ENCODE measurements at regions not wholly inside any gene's neighbourhood (a gene's known extent, or its start where the extent isn't known, plus 50 kb on each side); places are given as distances from the start of the nearest gene placed in this dataset.
"Not testable (repeated sequence)": the region's sequence is repeated elsewhere in the genome, so short reads cannot be mapped to it uniquely, and the experiment has no call there.

GRCh38 chr3:139116631-139117030 is 71.9 kb upstream of the PRR23C start:
- DNase-seq = not testable (repeated sequence)

DNA sequence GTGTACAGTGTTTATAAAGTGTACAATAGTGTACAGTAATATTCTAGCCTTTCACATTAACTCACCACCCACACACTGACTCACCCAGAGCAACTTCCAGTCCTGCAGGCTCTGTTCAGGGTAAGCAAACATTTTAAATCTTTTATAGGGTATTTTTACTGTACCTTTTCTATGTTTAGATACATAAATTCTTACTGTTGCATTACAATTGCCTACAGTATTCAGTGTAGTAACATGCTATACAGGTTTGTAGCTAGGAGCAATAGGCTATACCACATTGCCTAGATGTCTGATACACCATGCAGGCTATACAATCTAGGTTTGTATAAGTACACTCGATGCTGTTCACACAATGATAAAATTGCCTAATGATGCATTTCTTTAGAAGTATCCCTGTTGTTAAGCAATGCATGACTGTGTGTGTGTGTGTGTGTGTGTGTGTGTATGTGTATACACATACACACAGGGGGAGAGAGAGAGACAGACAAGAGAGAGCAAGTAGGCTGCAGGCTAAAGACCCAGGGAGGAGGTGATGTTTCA is 72.5 kb upstream of the PRR23C start:
- no peak for DNase-seq

DNA sequence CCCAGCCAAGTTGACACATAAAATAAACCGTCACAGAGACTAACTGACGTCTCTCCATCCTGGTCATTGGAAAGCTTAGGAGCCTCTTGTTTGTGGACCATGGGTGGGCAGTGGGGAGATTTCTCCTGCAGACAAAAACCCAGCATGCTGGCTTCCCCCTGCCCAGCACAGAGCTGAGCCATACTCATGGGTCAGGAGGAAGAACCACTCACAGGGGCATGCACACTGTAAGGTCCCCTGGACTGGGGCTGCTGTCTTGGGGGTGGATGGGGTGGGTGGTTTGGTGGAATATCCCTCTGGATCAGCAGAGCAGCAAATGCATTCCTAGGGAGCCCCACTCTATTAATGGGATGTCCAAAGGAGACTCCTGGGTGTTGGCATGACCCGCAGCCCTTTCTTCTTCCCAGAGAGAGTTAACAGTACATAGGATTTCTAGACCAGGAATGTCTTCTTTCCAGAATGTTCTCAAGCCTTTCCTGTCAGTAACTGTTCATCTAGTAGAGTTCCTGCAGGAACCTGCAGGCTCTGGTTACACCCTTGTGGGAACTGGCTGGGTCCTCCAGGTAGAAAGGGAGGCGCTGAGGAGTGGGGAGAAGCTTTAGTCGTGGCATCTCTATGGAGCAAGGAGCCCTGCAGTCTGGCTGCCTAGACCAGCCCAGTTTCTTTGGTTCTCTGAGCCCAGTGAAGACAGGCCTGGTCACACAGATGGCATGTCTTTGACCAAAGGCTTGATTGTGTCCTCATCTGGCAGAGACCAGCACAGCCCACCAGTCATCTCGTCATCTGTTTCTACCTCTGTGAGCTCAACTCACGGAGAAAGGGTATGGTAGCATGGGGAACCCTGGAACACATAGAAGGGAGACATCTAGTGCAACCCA is 73.4 kb upstream of the PRR23C start:
- DNase-seq = no peak

DNA sequence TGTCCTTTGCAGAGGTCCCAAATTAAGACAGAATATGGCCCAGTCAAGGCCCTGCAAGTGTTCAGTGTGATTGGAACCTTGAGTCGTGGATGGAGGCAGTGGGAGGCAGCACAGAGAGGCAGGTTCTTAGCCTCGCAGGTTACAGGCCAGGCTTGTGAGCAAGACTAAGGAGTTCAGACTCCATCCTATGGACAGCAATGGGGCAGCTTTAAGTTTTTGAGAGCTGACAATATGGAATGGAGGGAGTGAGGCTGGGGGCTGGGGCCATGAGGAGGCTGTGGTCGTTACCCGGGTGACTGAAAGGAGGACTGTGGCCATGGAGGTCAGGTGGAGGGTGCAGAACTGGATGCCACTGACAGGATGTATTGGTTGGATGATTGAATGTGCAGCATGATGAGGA is 74.1 kb upstream of the PRR23C start:
- DNase-seq = no peak

- DNase-seq = no peak
These were observed 74.8 kb upstream of the PRR23C start for GRCh38 chr3:139119331-139120025.

- DNase-seq = peak; percentile 65
These were observed 75.7 kb upstream of the PRR23C start for GRCh38 chr3:139120086-139121056.

DNA sequence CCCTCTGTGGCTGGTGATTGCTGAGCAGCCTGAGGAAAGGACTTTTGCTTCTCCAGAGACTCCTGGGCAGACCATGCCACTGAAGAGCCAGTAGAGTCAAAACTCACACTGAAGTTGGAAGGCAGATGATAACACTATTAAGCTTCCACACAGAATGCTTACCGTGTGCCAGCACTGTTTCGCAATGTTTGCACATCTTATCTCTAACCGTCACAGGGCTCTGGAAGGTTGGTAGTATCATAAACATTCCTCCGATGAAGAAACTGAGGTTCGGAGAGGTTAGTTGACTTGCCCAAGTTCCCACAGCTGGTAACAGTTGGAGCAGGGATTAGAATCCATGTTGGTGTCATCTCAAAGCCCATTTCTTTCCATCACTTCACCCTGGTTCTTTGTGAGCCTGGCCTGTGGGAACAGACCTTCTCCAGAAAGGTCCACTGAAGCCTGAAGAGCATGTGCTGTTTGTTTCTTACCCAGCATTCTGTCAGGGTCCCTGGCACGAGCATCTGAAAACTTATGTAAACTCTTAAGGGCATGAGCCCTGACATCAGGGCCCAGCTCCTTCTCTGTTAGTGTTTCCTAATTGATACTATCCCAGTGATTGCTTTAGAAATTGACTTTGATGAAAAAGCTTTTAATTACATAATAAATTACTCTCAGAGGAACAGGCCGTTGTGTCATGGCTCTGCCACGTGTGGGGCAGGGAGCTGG is 77.0 kb upstream of the PRR23C start:
- no peak for DNase-seq

DNA sequence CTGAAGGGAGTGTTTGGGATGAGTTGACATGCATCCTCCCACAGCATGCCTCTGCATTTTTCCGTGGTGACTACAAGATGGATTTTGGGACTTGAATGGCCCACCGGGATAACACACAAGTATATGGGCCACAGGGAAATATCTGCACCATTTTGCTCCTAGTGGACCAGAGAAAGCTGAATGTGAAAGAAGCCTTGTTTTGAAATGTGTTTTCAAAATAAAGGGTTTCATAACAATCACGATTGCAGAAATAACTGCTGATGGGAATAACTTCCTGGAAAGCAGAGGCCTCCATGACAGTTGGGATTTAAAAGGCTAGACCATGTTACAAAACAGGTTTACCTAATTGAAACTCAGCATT is 77.5 kb upstream of the PRR23C start:
- DNase-seq = peak; percentile 54

GRCh38 chr3:139122612-139123011 is 77.9 kb upstream of the PRR23C start:
- DNase-seq = no peak

- peak; percentile 26 for DNase-seq
These were observed 78.8 kb upstream of the PRR23C start for GRCh38 chr3:139123377-139124095.

- no peak for DNase-seq
These were observed 79.5 kb upstream of the PRR23C start for GRCh38 chr3:139124197-139124596.

- DNase-seq = no peak
These were observed 82.4 kb upstream of the PRR23C start for GRCh38 chr3:139127101-139127500.

DNA sequence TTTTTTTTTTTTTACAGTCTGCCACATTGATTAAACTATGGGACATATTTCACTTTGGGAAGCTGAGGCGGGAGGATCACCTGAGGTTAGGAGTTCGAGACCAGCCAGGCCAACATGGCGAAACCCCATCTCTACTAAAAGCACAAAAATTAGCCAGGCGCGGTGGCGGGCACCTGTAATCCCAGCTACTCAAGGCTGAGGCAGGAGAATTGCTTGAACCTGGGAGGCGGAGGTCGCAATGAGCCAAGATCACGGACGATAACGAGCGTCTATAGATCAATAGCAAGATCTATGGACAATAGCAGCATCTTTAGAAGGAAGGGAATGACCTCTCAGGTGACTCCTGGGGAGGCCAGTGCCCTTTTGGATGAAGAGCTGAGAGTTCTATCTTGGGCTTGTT is 82.9 kb upstream of the PRR23C start:
- DNase-seq = not testable (repeated sequence)

DNA sequence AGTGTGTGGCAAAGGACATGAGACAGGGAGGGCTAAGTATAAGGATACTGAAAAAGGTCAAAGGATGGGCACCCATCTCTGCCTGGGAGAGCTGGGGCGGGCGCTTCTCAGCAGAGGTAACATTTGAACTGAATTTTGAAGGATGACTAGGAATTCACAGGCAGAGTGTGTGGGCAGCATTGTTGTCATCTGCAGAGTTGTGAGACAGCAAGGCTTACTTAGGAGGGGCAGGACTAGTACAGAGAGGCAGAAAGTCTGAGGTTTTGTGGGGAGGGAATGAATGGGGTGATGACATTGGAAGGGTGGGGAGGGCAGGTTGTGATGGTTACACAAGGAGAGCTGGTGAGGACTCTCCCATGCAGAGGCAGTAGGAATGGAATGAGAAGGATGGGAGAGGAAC is 84.1 kb upstream of the PRR23C start:
- DNase-seq = no peak

GRCh38 chr3:139129892-139130291 is 85.2 kb upstream of the PRR23C start:
- no peak for DNase-seq

DNA sequence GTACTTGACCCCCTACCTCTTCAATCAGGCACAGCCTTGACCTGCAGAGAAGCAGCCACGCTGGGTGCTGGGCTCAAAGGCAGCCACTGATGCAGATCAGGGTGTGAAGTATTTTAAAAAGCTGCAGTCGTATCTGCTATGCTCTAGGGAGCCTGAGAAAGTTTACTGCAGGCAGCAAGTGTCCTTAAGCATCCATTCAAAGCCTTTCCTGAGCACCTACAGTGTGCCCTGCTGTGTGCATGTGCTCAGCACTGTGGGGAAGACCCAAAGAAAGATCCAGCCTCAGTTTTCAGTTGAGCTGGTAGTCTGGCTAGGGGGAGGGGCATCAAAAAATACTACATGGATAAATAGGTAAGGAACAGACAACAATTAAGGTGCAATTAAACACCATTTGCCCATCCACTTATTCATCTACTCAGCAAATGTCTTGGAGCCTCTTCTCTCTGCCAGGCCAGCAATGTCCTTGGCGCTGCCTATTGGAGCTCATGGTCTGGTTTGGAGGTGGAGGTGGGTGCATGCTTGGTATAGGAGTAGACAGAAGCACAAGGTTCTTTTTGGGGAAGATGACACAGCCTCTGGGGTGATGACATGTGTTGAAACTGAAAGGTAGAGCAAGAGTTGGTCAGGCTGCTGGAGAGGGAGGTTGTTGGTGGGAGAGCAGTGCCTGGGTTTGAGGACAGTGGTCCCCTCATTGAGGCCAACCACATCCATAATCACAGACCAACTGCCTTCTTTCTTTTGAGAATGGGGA is 85.9 kb upstream of the PRR23C start:
- no peak for DNase-seq

DNA sequence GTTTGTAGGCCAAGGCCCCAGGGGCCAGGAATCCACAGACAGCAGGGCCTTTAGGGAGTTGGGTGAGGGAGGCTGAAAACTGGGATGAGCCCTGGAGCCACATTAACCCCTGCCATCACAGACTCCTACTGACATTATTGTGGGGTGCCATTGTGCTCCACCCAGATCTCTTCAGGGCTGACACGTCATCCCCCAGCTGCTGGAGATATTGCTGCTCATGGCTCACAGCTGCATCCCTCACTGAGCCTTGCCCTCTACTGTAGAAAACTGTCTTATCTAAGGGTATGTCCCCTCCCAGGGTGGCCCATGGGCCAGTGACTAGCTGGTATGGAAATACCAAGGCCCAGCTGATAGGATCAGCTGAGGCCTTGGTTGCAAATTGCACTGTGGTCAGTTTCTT is 87.3 kb upstream of the PRR23C start:
- no peak for DNase-seq

GRCh38 chr3:139132976-139133375 is 88.3 kb upstream of the PRR23C start:
- no peak for DNase-seq

- DNase-seq = no peak
These were observed 90.1 kb upstream of the PRR23C start for GRCh38 chr3:139134678-139135372.

DNA sequence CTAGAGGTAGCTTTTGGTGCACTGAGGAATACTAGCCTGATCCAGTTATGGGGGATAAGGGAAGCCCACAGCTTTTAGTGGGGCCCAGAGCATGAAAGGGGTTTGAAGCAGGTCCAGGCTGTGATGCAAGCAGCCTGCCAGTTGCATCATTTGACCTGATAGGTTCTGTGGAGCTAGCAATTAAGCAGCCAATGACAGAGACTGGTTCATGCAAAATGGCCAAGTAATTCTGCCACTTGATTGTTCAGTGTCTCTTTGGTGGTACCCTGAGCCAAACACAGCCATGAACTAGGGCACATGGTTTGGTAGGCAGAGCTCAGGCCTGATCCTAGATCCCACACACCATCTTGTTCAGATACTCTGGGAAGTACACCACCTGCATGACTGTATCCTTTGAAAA is 91.0 kb upstream of the PRR23C start:
- no peak for DNase-seq
